NCI-H748 (cell line): ENCODE measurements at regions not wholly inside any gene's neighbourhood (a gene's known extent, or its start where the extent isn't known, plus 50 kb on each side); places are given as distances from the start of the nearest gene placed in this dataset.
"Not testable (repeated sequence)": the region's sequence is repeated elsewhere in the genome, so short reads cannot be mapped to it uniquely, and the experiment has no call there.

Experiments
- DNase-seq: peaks from one replicate; lab custom pipeline; 2025; ENCODE audit not compliant: unreplicated experiment; lab: John Stamatoyannopoulos, UW

GRCh38 chr10:34016576-34016975 lies 682.1 kb upstream of the NRP1 start:
- no peak for DNase-seq

GRCh38 chr10:34015700-34016099 lies 681.2 kb upstream of the NRP1 start:
- DNase-seq, result no peak

DNA sequence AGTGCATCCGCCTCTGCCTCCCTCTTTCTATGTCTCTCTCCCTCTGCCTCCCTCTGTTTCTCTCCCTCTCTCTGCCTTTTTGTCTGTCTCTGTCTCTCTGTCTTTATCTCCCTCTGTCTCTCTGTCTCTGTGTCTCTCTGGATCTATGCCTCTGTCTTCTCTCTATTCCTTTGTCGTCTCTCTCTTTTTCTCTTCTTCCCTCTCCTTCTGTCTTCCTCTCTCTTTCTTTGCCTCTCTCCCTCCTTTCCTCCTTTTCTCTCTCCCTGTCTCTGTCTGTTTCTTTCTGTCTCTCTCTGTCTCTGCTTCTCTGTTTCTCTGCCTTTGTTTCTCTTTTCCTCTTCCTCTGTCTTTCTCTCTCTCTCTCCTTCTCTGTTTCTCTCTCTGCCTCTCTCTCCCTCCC lies 678.8 kb upstream of the NRP1 start:
- no peak for DNase-seq

GRCh38 chr10:34010891-34011290 lies 676.4 kb upstream of the NRP1 start:
- DNase-seq, result no peak

DNA sequence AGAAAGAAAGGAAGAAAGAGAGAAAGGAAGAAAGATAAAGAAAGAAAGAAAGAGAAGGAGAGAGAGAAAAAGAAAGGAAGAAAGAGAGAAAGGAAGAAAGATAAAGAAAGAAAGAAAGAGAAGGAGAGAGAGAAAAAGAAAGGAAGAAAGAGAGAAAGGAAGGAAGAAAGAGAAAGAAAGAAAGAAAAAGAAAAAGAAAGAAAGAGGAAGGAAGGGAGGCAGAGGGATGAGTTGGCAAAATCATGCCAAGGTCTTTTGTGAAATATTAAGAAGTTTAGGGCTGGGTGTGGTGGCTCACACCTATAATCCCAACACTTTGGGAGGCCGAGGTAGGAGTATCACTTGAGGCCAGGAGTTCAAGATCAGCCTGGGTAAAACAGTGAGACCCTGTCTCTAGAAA lies 675.8 kb upstream of the NRP1 start:
- DNase-seq, result not testable (repeated sequence)

DNA sequence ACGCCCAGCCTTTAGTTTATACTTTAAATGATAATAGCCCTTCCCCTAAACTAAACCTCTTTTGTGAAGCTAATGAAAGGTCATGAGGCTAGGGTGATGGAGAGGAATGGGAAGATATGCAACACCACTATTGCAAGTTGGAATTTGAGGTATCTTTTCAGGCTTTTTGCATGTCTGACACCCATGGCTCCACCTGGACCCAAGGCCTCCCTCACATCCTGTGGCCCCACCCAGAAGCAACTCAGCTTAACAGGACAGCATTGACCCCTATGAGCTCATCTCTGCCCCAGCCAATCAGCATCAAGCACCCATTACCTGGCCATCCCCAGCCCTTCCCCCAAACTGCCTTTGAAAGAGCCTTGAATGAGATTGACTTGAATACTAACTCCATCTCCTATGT lies 674.2 kb upstream of the NRP1 start:
- no peak for DNase-seq

DNA sequence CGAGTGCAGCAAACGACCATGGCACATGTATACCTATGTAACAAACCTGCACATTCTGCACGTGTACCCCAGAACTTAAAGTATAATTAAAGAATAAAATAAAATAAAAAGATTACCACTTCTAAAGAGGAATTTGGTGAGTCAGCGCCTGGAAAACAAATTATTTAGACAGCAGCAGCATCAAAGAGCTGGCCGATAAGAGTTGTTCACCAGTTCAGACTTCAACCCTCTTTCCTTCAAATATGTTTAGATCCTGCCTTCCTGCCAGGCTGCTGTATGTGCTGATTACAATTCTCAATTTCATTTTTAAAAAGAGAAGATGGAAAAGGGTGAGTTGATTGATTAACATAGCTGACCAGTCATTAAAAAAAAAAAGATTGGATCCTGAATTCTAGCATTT lies 672.0 kb upstream of the NRP1 start:
- no peak for DNase-seq

DNA sequence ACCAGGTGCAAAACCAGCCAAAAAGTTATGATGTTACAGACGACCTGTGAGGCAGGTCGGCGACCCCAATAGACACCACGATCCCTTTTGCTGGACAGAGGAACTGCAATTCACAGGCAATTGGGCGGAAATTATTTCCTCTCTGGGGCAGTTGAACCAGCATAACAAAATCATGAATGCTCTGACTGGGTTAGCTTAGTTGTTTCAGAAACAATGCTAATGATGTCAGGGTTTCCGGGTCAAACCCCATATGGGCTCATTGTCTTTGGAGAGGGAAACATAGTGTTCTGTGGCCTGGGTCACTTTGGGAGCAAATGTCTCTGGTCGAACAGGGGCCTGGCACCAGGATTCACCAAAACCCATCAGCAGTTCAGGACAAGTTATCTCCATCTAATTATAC lies 669.1 kb upstream of the NRP1 start:
- DNase-seq, result no peak

- DNase-seq, result no peak
Measured at GRCh38 chr10:34002896-34003295, 668.4 kb upstream of the NRP1 start.

GRCh38 chr10:34001831-34002230 lies 667.4 kb upstream of the NRP1 start:
- DNase-seq, result no peak

- peak; percentile 1 for DNase-seq
Measured at GRCh38 chr10:34001087-34001580, 666.7 kb upstream of the NRP1 start.

GRCh38 chr10:33993917-33994316 lies 659.5 kb upstream of the NRP1 start:
- no peak for DNase-seq

- DNase-seq, result no peak
Measured at GRCh38 chr10:33991924-33992323, 657.5 kb upstream of the NRP1 start.

DNA sequence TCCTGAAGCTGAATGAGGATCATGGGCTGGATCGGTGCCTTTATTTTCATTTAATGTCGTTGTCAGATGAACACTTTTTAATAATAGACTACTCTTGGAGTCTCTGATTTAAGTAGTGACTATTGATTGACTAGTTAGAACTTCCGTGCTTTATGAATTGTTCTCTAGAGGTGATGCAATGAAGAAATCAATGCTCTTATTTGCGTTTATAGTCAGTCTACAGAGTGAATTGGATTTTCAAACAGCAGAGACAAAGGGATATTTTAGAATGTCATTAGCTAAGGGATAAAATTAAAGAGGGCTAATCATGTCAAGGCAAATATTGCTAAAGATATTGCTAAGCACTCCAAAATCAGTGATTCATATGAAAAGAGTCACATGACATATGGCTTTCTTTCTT lies 652.0 kb upstream of the NRP1 start:
- no peak for DNase-seq

- DNase-seq, result no peak
Measured at GRCh38 chr10:33986016-33986415, 651.5 kb upstream of the NRP1 start.

DNA sequence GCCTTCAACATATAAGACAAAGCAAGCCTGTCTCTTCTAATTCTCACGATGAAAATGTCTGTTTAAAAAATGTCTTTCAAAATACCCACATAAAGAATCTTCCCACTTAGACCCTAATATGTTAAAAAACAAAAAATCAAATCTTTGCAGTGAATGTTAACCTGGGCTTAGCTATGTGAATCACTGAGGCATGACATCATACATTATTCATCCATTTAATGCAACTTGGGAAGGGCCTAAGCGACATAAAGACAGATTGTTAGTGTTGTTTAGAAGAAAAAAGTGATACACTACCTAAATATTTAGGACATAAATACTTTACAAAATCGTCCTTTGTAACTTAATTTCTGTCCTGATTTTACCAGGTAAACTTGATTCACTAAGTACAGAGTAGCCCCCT lies 648.5 kb upstream of the NRP1 start:
- no peak for DNase-seq

DNA sequence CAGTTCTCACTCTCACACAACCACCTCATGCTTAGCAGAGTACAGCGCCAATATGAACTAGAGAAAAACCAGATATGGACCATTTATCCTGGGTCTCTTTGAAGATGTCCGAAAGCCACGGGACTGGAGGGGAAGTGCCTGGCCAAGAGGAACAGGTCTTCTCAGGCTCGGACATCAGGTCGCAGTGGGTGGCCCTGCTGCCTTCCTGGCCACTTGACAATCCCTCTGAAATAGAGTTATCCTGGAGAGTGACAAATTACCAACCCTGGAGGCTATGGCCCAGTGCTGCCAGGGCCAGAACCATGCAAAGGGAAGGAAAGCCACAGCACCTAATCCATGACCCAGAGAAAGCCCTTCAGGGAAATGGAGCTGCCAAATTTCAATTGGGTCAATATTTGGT lies 646.8 kb upstream of the NRP1 start:
- DNase-seq, result no peak

GRCh38 chr10:33979195-33979594 lies 644.7 kb upstream of the NRP1 start:
- no peak for DNase-seq

GRCh38 chr10:33975481-33975880 lies 641.0 kb upstream of the NRP1 start:
- no peak for DNase-seq

DNA sequence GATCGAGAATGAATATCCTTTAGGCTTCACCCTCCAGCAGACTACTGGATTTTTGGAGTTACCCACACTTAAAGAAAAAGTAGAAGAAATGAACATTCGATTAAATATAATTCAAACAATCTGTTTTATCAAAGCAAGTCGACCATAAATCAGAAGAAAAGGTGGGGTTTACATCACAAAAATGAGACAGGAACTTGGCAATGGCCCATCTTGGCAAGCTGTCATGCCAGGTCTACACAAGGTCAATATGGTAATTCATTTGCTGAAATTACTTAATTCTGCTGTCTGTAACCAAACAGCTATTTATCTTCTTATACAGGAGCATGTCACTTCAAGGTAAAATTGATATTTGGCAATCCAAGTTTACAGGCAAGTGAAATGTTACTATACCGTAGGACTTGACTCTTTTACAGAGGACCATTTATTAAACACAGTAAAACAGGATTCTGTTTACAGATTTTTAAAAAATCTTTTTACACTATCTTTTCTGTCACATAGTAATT lies 640.6 kb upstream of the NRP1 start:
- DNase-seq, result no peak

GRCh38 chr10:33968983-33969382 lies 634.5 kb upstream of the NRP1 start:
- DNase-seq, result no peak

GRCh38 chr10:33967606-33968120 lies 633.2 kb upstream of the NRP1 start:
- DNase-seq, result no peak

- DNase-seq, result no peak
Measured at GRCh38 chr10:33966946-33967345, 632.5 kb upstream of the NRP1 start.
